ENCODE measurements at regions not wholly inside any gene's neighbourhood (a gene's known extent, or its start where the extent isn't known, plus 50 kb on each side); places are given as distances from the start of the nearest gene placed in this dataset.

- H4K5ac ChIP-seq (ENCODE audit: insufficient read length, low read depth, low read length) = no peak overlapping the region
- no peak overlapping the region for H3K56ac ChIP-seq (ENCODE audit: insufficient read length, low read depth, low read length)
- TF ChIP-seq CTCF (conservative IDR thresholded peaks at IDR 0.05) = no peak
- no peak overlapping the region for H3K14ac ChIP-seq (ENCODE audit: insufficient read depth, low read length)
- no peak overlapping the region for H3T11ph ChIP-seq (ENCODE audit: low read length)
- no peaks in the 10 kb centered on the region for H4K20me1 ChIP-seq (ENCODE audit: control insufficient read depth, insufficient read depth, insufficient read length)
- H2AFZ ChIP-seq (ENCODE audit: low read length) = no peak overlapping the region
- H3K79me2 ChIP-seq (ENCODE audit: insufficient read depth, low read length) = no peaks in the 10 kb centered on the region
- Mint-ChIP-seq H3K4me3 (no peak overlapping the region), H3K4me1 (peaks cover 14 to 16% of the 10 kb centered on the region in 2 experiments), H3K36me3 (ENCODE audit: insufficient read depth in 1 of 3, low read depth in 3 of 3) (peaks cover 2 to 8% (median 3%) of the 10 kb centered on the region in 3 experiments; a peak in 2 of 7 replicates), H3K27ac (no peak overlapping the region), H3K27me3 (ENCODE audit: low read depth) (peaks cover 3% of the 10 kb centered on the region), H3K9me3 (peaks cover 5 to 11% of the 10 kb centered on the region in 2 experiments)
- no peak overlapping the region for H3K23ac ChIP-seq (ENCODE audit: insufficient read length, low read depth, low read length)
- no peak overlapping the region for H3K4ac ChIP-seq (ENCODE audit: low read depth, low read length)
- H3K27me3 ChIP-seq (ENCODE audit: insufficient read depth, low read length) = no peaks in the 10 kb centered on the region
- no peak overlapping the region for H2AK5ac ChIP-seq (ENCODE audit: insufficient read length, low read length)
- no peak overlapping the region for H4K91ac ChIP-seq (ENCODE audit: insufficient read length, low read depth, low read length)
- no peak overlapping the region for H2BK5ac ChIP-seq (ENCODE audit: insufficient read length, low read length)
- H3K9me3 ChIP-seq (ENCODE audit: control insufficient read depth, low read depth, low read length) = no peaks in the 10 kb centered on the region
- no peak overlapping the region for H3K27ac ChIP-seq (ENCODE audit: insufficient read length, low read depth, low read length)
- H2BK20ac ChIP-seq (ENCODE audit: low read depth, low read length, poor library complexity, severe bottlenecking) = no peak overlapping the region
- no peak overlapping the region for H3K4me2 ChIP-seq (ENCODE audit: insufficient read depth, insufficient read length, low read length)
- H3K23me2 ChIP-seq (ENCODE audit: insufficient read length, low read depth, low read length, poor library complexity, severe bottlenecking) = no peaks in the 10 kb centered on the region
- H3K79me1 ChIP-seq (ENCODE audit: insufficient read depth, low read depth, low read length, poor library complexity, severe bottlenecking) = no peaks in the 10 kb centered on the region
- no peaks in the 10 kb centered on the region; the same call in 1 of the 2 replicates for H3K4me1 ChIP-seq (ENCODE audit: insufficient read depth, low read length)
- H2BK15ac ChIP-seq (ENCODE audit: low read depth, low read length) = no peak overlapping the region
- WGBS (ENCODE audit: extremely low coverage, insufficient read length, low lambda C conversion rate) = no CpG with 5 or more reads among the region's 7 CpGs
- H3K9ac ChIP-seq (ENCODE audit: extremely low read depth, insufficient read length, low read length) = no peak overlapping the region
- no peak overlapping the region for H4K8ac ChIP-seq (replicated peaks; ENCODE audit: insufficient read length, low read depth, low read length)
- no peak overlapping the region for H2BK120ac ChIP-seq (ENCODE audit: low read depth, low read length, poor library complexity, severe bottlenecking)
- H2BK12ac ChIP-seq (ENCODE audit: insufficient read length, low read depth, low read length) = no peak overlapping the region
- H3K18ac ChIP-seq (ENCODE audit: insufficient read length, low read depth, low read length) = no peak overlapping the region
- DNase-seq = no peak
Observed at GRCh38 chr2:11030036-11030435, 118.3 kb downstream of the KCNF1 start.
